ENCODE measurements at regions not wholly inside any gene's neighbourhood (a gene's known extent, or its start where the extent isn't known, plus 50 kb on each side); places are given as distances from the start of the nearest gene placed in this dataset.

GRCh38 chr15:62825191-62825590 is 217.4 kb upstream of the TPM1 start:
- no peak for TF ChIP-seq CTCF (IDR thresholded peaks at IDR 0.05)
- TF ChIP-seq ZFX (IDR thresholded peaks at IDR 0.05; ENCODE audit: borderline replicate concordance), result no peak

GRCh38 chr15:62826561-62826960 is 216.0 kb upstream of the TPM1 start:
- H3K27ac ChIP-seq, result no peak overlapping the region
- TF ChIP-seq ZFX (IDR thresholded peaks at IDR 0.05; ENCODE audit: borderline replicate concordance) (no peak), CTCF (IDR thresholded peaks at IDR 0.05) (no peak)

More at GRCh38 chr15:62825191-62825590, 217.4 kb upstream of the TPM1 start:
- H3K27ac ChIP-seq, result no peak overlapping the region

- H3K27ac ChIP-seq, result no peak overlapping the region
- TF ChIP-seq CTCF (IDR thresholded peaks at IDR 0.05) (no peak), ZFX (IDR thresholded peaks at IDR 0.05; ENCODE audit: borderline replicate concordance) (no peak)
These were observed 214.2 kb upstream of the TPM1 start for GRCh38 chr15:62828364-62828763.

GRCh38 chr15:62832231-62832630 is 210.3 kb upstream of the TPM1 start:
- no peak overlapping the region for H3K27ac ChIP-seq
- TF ChIP-seq ZFX (IDR thresholded peaks at IDR 0.05; ENCODE audit: borderline replicate concordance) (no peak), CTCF (IDR thresholded peaks at IDR 0.05) (no peak)

- TF ChIP-seq ZFX (IDR thresholded peaks at IDR 0.05; ENCODE audit: borderline replicate concordance), result no peak
These were observed 208.9 kb upstream of the TPM1 start for GRCh38 chr15:62833646-62834045.

GRCh38 chr15:62834686-62835329 is 207.7 kb upstream of the TPM1 start:
- TF ChIP-seq ZFX (IDR thresholded peaks at IDR 0.05; ENCODE audit: borderline replicate concordance) (no peak), CTCF (IDR thresholded peaks at IDR 0.05) (no peak)
- H3K27ac ChIP-seq, result no peak overlapping the region

More at GRCh38 chr15:62833646-62834045, 208.9 kb upstream of the TPM1 start:
- H3K27ac ChIP-seq, result no peak overlapping the region

GRCh38 chr15:62835351-62835750 is 207.2 kb upstream of the TPM1 start:
- no peak overlapping the region for H3K27ac ChIP-seq
- no peak for TF ChIP-seq CTCF (IDR thresholded peaks at IDR 0.05)
- TF ChIP-seq ZFX (IDR thresholded peaks at IDR 0.05; ENCODE audit: borderline replicate concordance), result no peak

- TF ChIP-seq ZFX (IDR thresholded peaks at IDR 0.05; ENCODE audit: borderline replicate concordance), result no peak
- TF ChIP-seq CTCF (IDR thresholded peaks at IDR 0.05), result no peak
These were observed 206.8 kb upstream of the TPM1 start for GRCh38 chr15:62835762-62836161.

More at GRCh38 chr15:62835762-62836161, 206.8 kb upstream of the TPM1 start:
- no peak overlapping the region for H3K27ac ChIP-seq

Measured in 22Rv1 (cell line).